Vagina (tissue), 2 donors: ENCODE measurements at regions not wholly inside any gene's neighbourhood (a gene's known extent, or its start where the extent isn't known, plus 50 kb on each side); places are given as distances from the start of the nearest gene placed in this dataset.

Experiments used
- POLR2A ChIP-seq, 2 donors: fragments of 450-650 bp; IDR thresholded peaks; one replicate each; pipeline ENCODE4 v1.6.1; 2017; ENCODE audit warnings: antibody characterized with exemption in 2 of 2, mild to moderate bottlenecking in 2 of 2, moderate library complexity in 2 of 2
- TF ChIP-seq, protein P1 (sequence below), 3 experiments: fragments of 450-650 bp in 2 of 3; fragments of 200-600 bp in 1 of 3; sonication (generic) in 1 of 3; IDR thresholded peaks; one replicate each; pipeline ENCODE4 v1.5.1; 2017 to 2019; ENCODE audit warnings: antibody characterized with exemption in 3 of 3, mild to moderate bottlenecking in 2 of 3, moderate library complexity in 2 of 3

DNA sequence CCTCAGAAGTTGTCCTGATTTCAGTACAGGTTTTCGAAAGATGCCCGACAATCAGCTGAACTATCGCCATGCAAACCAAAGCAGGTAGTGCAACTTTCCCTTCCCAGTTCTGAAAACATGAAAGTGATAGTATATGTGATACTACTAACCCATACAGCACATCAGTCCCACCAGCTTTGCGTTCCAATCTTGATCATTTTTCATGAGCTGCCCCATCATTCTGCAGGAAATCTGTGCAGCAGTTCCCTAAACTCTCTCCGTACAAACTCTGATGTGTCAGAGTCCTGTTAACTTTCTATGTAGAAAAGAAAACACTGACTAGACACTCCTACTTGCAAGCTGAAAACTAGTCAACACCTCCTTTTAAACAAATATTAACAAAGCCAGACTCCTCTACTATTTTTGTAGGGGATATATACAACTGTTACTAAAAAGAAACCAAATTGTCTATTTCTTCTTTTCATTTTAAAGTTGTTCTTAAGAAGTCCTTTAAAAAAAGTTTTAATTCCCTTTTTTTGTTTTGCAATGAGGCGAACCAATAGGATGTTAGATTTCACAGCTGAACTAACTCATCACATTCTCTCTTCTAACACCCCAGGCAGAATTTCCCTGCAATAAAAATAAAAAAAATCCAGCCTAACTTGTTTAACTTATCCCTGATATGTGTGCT is 99.6 kb upstream of the DST start:
- TF ChIP-seq, protein P1, sequence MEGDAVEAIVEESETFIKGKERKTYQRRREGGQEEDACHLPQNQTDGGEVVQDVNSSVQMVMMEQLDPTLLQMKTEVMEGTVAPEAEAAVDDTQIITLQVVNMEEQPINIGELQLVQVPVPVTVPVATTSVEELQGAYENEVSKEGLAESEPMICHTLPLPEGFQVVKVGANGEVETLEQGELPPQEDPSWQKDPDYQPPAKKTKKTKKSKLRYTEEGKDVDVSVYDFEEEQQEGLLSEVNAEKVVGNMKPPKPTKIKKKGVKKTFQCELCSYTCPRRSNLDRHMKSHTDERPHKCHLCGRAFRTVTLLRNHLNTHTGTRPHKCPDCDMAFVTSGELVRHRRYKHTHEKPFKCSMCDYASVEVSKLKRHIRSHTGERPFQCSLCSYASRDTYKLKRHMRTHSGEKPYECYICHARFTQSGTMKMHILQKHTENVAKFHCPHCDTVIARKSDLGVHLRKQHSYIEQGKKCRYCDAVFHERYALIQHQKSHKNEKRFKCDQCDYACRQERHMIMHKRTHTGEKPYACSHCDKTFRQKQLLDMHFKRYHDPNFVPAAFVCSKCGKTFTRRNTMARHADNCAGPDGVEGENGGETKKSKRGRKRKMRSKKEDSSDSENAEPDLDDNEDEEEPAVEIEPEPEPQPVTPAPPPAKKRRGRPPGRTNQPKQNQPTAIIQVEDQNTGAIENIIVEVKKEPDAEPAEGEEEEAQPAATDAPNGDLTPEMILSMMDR (IDR thresholded peaks at IDR 0.05), result no peak
- TF ChIP-seq POLR2A (IDR thresholded peaks at IDR 0.05), result no peak
